ENCODE measurements at regions not wholly inside any gene's neighbourhood (a gene's known extent, or its start where the extent isn't known, plus 50 kb on each side); places are given as distances from the start of the nearest gene placed in this dataset.

GRCh38 chr10:63718006-63718405 is 196.8 kb downstream of the REEP3 start:
- no peak for TF ChIP-seq POLR2AphosphoS5 (IDR thresholded peaks at IDR 0.05)
- no peak for TF ChIP-seq CTCF (IDR thresholded peaks at IDR 0.05)
- no peak for TF ChIP-seq POLR2A (IDR thresholded peaks at IDR 0.05)
